HG03039 (cell line): ENCODE measurements at regions not wholly inside any gene's neighbourhood (a gene's known extent, or its start where the extent isn't known, plus 50 kb on each side); places are given as distances from the start of the nearest gene placed in this dataset.

Experiments
- ATAC-seq: cut with Tn5 transposase; IDR thresholded peaks from one replicate; pipeline ENCODE4 v1.9.1; 2021; ENCODE audit warnings: mild to moderate bottlenecking, moderate library complexity; ENCODE audit not compliant: unreplicated experiment

GRCh38 chr1:217091561-217091960 lies 368.3 kb upstream of the ESRRG start:
- no peak for ATAC-seq

DNA sequence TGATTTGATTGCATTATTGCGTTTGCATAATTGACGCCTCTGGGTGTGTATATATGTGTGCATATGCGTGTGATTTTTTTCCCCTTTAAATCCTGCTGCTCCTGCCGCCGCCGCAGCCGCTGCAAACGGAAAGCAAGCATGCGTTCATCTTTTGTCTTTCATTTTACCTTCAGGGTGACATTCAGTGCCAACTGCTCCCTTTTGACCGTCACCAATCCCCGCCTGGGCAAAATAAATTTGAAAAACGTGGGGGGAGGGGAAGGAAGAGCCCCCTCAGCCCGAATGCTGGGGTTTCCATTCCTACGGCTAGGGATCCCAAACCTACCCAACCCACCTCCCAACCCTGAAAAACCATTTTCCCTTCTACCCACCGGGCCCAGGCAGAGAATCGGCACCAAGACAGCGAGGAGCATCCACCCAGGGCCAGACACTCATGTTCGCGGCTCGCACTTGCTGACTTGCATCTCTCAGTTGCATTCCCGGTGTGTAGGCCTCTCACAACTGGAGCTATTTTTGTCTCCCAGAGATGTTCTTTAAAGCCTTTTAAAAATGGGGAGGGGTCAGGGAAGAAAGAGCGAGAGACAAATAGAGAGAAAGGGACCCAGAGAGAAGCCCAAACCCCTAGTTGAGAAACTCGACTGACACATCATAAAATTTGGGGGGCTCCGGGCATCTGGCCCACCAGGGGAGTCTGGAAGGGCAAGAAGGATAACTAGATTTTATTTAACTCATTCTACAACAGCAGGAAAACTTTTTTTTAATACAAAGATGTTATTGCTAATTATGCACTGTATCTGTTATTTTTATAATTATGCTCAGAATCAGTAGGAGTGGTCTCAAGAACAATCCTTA lies 367.1 kb upstream of the ESRRG start:
- no peak for ATAC-seq

- no peak for ATAC-seq
These were observed 366.3 kb upstream of the ESRRG start for GRCh38 chr1:217089361-217090014.

GRCh38 chr1:217088521-217089284 lies 365.5 kb upstream of the ESRRG start:
- no peak for ATAC-seq

DNA sequence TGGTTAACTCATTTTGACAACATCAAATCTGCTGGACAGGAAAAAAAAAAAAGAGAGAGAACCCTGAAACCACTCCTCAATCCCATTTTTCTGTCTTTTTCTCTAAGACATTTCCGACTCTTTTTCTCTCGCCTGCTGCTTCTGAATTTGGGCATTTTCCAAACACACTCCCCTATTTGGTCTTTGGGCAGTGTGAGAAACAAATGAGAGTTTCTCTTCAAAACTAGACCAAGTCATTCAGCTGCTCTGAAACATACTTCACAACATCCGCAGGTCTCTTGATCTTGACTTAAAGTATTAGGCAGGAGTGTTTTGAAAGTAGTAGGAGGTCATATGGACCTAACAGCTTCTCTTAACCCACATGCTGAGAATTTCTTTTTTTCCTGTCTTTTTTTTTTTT lies 364.8 kb upstream of the ESRRG start:
- ATAC-seq, result no peak

DNA sequence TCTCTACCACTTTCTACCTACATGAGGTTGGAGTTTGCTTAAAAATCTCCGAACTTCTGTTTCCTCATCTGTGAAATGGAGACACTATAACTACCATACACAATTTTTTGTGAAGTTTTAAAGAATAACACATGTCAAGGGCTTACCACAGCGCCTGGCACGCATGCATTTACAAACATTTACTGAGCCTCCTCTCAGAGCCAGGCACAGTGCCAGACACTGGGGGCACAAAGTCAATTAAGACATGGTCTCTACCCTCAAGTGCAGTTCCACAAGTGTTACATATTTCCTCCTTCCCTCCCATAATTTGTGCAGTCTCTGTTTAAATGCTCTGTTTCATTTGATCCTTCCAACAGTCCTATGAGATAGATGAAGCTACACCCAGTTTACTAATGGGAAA lies 356.4 kb upstream of the ESRRG start:
- ATAC-seq, result no peak

DNA sequence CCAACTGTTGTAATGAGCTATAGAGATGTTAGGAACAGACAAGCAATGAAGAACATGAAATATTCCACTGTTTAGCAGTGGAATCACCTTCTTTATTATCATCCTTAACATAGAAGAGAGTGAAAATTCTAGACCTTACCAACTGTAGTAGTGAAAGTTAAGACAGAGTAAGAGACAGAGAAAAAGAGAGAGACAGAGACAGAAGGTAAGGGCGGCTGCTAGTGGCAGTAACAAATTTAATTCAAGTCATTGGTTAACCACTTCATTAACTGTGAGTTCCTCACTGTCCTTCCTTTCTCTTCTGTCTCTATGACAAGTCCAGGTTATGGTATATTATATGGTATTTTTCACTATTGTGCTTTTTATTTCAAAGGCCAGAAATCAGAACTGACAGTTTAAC lies 355.7 kb upstream of the ESRRG start:
- ATAC-seq, result no peak

DNA sequence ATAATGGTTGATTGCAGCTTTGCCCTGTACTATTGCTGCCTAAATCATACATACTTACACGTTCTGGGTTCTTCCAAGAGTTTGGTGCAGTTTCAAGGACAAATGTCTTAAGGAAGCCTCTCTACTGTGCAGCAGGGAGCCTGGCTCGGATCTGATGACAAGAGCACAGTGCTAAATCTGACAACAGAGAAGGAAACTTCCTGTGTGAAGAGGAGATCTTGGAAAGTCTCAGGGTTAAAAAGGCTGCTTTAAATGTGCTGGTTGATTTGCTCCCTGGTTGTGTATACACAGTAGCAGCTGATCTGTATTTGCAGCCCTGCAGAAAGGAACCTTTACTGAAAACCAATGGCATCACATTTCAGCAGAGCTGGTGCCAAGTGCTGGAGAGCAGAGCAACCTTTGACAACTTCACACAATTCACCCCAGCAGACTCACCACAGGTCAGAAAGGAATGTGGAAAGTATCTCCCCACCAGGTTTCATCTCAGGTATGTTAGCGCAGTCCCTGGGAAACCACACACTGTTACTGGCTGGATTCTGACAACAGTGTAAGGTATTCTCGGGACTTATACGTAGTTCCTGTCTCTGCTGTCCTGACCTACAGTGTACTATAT lies 355.0 kb upstream of the ESRRG start:
- ATAC-seq, result no peak

DNA sequence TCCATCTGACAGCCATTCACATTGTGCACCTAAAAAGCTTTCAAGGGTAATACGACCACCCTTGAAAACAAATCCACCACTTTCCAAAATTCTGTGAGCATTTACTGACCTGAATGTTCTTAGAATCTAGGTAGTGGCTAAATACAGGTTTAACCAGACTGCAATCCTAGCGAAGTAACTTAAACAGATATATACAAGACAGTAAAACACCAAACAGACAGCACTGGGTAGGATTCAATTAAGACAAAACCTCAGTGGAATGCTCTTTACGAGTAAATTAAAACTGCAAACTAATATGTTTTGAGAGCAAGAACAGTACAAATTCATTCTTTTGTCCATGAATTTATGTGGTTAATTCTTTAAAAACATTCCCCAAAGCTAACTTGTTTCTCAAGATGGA lies 354.2 kb upstream of the ESRRG start:
- no peak for ATAC-seq

DNA sequence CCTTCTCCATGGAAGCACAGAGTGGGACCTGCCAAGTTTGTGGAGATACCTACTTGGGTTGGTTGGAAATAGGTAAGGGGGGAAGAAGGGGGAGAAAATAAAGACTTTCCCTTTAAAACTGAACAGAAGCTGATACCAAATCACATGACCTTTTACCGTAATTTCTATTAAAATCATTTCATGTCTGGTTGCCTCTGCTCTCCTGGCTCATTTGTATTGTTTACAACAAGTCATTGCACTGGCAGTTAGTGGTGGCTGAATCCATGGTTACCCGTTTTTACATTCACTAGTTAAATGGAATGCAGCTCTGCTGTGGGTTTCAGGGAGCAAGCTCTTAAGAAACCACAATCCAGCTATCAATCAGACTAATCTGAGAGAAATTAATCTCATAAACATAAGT lies 353.7 kb upstream of the ESRRG start:
- no peak for ATAC-seq

- no peak for ATAC-seq
These were observed 349.7 kb upstream of the ESRRG start for GRCh38 chr1:217072926-217073325.

DNA sequence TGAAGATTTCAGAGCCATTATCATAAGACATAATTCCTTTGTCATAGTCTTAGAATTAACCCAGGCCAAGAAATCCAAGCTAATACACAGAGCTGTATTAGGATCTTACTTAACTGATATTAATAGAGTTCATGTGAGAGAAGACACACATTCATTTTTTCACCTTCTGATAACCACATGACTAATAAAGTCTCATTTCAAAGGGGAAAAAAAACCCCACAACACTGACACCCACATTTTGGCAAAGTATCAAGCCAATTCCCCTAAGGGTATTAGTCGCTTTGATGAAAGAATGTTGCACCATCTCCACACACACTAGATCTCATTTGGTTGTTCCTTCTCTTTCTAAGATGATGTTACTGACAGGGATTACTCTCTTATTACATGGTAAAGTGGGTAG lies 344.4 kb upstream of the ESRRG start:
- no peak for ATAC-seq

- no peak for ATAC-seq
These were observed 343.6 kb upstream of the ESRRG start for GRCh38 chr1:217066794-217067193.

DNA sequence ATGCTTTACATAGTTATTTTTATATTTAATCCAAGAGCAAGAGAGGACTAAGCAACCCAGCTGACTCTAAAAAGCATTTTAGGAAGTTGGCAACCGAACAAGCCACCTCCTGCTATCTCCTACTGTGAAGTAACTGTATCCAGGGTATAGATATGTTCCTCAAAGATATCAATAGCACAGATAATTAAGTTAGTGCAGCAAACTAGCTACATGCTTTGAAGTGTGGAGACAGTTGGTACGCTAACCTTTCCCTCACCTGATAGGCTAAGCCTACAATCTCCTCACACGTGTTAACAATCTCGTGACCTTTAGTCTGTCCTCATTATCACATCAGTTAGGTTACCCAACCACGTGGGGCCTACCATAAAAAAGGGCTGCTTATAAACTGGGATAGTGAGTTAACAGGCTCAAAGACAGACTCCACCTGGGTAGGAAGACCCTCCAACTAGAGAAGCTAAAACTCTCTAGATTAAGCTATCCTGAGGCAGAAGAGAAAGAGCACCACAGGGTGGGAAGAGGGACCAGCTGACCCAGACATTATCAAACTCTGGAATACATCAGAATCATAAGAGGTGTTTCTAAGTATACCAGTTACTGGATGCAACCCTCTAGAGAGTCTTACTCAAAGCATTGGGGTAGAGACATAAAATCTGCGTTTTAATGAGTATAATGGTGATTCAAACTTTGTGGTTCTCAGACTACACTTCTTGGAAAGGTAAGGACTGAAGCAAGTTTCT lies 340.1 kb upstream of the ESRRG start:
- no peak for ATAC-seq

GRCh38 chr1:217062586-217062985 lies 339.4 kb upstream of the ESRRG start:
- no peak for ATAC-seq

DNA sequence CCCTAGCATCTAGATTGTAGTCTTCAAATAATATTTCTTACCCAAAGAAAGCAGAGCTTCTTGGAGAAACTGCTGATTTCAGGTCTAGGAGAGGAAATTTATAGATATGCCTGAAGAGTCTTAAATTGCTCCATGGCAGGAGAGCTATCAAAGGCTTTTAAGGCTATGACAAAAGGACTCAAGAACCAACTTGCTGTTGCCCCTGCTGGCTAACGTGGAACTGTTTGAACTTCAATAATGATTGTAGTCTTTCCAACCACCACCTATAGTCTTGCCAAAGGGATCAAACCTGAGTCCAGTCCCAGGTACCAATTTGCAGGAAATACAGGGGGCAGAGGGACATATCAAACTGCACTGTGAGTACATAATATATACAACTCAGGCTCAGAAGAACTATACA lies 336.2 kb upstream of the ESRRG start:
- ATAC-seq, result no peak

DNA sequence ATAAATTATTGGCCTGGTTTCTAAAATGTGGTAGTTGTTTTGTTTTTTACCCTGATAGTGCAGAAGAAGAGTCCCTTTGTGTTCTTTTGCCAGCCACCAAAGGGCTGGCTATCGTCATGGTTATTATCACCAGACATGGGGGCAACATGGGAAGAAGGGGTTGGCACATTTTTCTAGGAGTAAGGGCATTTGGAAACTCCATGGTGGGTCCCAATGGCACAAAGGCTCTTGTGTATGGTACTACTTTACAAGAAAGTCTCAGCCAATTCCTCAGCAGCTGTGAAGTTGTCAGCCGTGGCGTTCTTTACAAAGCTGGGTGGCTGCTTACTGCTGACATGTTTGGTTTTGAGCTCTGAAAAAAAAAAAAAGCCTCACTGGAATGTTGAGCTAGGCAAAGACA lies 330.4 kb upstream of the ESRRG start:
- ATAC-seq, result no peak

DNA sequence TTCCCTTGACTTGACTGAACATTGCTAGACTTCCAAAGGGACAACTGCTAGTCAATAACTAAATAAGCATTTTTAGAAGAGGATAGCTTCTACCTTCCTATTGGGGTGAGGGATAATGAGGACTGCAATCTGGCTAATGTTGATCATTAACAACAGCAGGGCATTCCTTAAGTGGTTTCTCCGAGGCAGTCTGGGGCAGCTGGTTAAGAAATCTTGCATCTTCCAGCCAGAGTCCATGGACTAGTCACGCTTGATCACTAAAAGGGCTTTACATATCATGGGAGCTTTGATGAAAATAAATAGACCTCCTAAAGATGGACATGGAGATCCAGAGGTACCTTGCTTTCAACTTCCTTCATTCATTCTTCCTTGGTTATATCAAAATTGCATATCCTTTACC lies 329.4 kb upstream of the ESRRG start:
- no peak for ATAC-seq

GRCh38 chr1:217052196-217052595 lies 329.0 kb upstream of the ESRRG start:
- ATAC-seq, result no peak

DNA sequence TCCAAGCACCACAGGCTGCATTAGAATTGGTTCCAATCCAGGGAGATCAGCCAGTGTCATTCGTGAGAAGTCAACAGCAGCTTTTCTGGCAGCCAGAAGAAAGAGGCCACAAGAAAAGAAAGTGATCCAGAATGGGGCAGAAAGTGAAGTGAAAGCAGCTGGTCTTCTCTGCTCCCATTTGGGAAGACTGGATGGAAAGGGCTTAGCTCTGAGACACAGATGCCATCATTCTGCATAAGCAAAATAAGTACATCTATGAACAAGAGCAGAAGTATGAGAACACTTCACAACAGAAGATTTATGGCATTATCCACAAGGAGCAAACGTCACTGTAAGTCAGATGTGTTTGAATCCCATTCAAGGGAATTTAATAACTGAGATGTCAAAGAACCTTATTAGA lies 326.5 kb upstream of the ESRRG start:
- no peak for ATAC-seq

DNA sequence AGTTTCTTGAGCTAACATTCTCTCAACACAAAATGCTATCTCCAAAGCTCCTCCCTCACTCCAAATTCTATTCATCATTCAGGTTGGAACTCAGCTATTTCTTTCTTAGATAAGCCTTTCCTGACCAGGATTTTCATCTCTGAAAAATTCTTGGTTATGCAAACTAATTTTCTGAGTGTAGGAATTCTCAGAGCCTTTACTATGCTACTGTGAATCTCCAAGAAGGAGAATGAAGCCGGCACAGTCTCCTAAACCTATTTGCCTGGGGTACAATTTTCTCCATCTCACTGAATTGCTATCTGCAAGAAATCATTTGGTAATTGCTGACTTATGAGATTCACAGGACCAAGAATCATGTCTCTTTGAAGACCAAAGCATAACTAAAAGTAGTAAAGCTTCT lies 325.9 kb upstream of the ESRRG start:
- ATAC-seq, result no peak
